ENCODE measurements at regions not wholly inside any gene's neighbourhood (a gene's known extent, or its start where the extent isn't known, plus 50 kb on each side); places are given as distances from the start of the nearest gene placed in this dataset.
"Not testable (repeated sequence)": the region's sequence is repeated elsewhere in the genome, so short reads cannot be mapped to it uniquely, and the experiment has no call there.

DNA sequence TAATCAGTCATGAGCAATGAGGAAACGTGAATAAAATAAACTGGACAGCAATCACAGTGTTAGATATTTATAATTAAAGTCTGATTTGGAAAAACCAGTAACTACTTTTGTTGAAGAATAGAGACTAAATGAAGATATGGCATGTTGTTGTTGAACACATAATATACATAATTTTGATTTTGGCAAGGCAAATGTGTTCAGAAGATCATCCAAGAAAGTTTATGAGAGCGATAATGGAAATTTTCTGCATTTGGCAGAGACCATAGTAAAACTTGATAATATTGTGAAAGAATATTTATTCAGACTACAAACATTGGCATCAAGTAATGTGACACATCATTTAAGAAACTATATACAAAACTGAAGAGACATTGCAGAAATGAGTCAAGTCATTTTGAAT lies 620.7 kb downstream of the TMA16 start:
- DNase-seq: no peak

DNA sequence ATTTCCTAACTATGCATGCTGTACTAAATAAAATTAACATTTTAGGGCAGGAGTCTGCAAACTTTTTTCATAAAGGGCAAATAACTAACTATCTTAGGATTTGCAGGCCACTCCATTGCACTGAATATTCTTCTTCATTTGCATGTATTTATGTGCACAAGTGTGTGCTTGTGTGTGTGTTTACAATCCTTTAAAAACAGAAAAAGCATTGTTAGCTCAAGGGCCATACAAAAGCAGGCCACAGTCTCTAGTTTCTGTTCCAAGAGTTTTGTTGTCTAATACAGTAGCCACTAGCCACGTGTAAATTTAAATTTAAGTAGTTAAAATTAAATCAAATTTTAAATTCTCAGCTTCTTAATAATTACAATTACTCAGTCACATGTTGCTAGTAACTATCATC lies 621.8 kb downstream of the TMA16 start:
- no peak for DNase-seq

DNA sequence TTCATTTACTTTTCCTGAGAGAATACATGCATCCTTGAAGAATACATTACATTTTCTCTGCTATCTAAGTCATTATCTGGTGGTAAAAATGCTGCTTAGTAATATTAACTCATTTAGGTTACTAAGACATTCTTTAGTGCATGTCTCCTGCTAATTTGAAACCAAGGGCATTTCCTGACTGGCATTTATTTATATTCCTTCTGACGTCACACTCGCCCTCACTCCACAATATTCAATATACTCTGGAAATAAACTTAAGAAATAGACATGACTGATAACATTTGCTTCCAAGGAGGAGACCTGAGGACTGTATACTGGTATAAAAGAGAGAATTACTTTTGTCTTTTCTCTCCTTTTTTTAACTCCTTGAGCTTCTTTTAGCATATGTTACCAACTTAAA lies 619.5 kb upstream of the SMIM31 start:
- DNase-seq: no peak

DNA sequence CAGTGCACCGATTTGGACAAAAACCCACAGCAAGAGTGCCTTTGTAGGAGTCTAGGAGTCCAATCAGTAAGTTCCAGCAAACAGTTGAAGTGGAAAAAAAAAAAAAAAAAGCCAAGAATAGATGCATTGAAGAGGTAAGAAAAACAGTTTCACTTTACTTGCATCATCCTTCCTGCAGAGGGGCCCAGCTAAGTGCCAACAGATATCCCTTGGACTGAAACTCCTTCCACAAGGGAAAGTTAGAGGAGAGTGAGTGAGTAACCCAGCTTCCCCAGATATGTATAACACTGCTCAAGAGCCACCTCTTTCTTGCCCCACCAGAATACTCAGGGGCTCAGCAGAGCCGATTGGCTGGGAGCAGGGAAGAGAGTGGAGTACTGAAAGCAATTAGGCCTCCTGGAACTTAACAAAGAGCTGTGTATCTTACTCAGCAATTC lies 617.7 kb upstream of the SMIM31 start:
- no peak for DNase-seq

DNA sequence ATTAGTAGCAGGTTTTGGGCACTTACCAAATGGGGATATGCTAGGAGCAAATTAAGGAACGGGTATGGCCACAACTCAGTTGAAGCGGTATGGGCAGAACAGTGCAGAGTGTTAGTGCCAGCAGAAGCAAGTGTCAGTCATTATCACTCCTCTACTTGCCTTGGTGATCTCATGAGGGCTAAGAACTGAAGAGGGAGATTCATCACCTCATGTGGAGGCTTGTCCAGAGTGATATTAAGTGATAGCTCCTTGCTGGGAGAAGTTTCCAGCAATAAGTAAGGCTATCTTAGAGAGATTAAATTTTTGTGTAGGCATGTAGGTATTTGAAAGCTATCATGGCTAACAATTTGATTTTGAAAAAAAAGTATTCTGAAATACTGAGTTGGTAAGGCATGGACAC lies 615.4 kb upstream of the SMIM31 start:
- DNase-seq: no peak

DNA sequence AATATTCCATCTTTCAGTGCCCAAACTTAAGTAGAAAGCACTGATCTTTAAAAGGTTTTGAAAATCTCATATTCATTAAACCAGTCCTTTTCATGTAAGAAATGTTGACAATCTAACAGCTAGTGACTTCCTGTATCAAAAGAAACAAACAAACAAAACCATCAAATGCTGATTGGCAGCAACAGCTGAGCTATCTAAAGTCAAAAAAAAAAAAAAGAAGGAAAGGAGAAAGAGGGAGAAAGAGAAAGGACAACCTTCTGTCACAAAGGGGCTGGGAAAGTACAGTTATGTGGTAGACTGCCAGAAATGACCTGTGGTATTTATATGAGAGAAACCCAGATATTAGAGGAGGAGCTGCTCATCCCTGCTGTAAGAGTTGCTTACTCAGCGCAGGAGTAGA lies 614.6 kb upstream of the SMIM31 start:
- no peak for DNase-seq

DNA sequence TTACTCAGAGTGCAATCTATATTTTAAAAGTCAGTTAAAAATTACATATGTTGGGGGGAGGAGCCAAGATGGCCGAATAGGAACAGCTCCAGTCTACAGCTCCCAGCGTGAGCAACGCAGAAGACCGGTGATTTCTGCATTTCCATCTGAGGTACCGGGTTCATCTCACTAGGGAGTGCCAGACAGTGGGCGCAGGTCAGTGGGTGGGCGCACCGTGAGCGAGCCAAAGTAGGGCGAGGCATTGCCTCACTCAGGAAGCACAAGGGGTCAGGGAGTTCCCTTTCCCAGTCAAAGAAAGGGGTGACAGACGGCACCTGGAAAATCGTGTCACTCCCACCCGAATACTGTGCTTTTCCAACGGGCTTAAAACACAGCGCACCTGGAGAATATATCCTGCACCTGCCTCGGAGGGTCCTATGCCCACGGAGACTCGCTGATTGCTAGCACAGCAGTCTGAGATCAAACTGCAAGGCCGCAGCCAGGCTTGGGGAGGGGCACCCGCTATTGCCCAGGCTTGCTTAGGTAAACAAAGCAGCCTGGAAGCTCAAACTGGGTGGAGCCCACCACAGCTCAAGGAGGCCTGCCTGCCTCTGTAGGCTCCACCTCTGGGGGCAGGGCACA lies 612.1 kb upstream of the SMIM31 start:
- DNase-seq: not testable (repeated sequence)

DNA sequence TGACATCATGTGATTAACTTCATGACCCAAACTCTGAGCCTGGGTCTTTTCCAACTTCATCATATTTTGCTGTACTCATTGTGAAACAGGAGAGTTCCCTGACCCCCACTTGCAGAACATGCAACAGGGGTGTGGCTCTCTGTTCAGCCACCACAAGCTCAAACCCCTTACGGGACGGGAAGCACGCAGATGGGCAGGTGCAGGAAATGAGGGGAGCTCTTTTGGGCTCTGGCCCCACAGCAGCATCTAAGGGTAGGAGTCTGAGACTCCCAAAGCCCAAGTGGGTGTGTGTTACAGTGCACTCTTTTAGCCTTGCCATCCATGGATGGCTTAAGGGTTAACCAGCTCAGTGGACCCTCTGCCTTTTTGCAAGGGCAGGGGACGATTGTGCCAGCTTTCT lies 599.5 kb upstream of the SMIM31 start:
- DNase-seq: no peak

DNA sequence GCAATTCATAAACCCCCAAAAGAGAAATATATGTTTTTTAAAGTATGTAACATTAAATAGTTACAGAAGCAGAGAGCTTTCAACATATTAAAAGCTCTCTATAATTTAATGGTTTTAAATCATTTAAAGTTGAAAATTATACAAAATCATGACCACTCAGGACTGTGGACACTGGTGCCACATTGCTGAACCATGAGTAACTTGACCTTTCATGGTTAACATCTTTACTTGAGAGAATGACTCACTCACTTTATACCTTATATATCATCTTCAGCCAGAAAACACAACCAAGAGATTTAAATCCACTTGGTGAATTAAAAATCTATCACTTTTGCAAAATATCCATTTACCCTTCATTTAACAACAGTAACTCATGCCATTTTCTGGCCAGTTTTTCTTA lies 584.3 kb upstream of the SMIM31 start:
- DNase-seq: no peak

DNA sequence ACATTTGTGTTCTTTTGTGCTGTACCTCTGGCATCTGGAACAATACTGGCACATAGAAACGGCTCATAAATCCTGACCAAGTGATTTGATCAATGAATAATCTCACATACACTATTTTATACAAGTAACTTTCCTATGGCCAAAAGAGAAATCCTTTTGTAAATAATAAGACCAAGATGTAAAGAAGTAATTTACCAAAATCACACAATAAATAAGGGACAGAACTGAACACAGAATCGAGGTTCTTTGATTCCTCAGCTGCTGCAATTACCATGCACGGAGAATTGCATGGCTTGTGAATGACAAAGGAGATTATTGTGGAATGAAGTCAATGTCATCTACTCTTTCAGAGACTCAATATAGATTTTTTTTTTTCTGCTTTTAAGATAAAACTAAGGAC lies 576.8 kb upstream of the SMIM31 start:
- DNase-seq: no peak

DNA sequence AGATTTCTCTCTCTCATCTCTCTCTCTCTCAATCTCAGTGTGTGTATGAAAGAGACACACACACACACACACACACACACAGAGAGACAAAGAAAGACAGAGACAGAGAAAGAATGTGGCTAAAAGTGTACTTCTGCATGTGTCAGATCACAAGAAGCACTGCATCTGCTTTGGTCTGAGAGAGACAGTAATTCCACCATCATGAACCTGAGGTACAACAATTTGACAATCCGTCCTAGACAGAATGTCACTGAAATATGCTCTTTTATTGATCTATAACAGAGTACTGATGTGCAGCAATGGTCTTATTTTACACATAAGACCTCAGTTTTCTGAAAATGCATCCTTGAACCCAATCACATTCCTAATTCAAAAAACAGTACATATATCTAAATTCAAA lies 576.2 kb upstream of the SMIM31 start:
- DNase-seq: no peak

DNA sequence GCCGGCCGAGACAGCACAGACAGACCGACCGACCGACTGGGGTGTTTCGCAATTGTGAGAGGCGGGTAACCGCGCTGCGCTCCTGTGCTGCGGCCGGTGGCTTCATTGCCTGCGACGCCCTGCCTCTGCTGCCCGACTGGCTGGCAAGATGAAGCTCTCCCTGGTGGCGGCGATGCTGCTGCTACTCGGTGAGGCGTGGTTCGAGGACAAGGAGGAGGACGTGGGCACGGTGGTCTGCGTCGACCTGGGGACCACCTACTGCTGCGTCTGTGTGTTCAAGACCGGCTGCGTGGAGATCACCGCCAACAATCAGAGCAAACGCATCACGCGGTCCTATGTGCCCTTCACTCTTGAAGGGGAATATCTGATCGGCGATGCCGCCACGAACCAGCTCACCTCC lies 565.7 kb upstream of the SMIM31 start:
- DNase-seq: no peak

DNA sequence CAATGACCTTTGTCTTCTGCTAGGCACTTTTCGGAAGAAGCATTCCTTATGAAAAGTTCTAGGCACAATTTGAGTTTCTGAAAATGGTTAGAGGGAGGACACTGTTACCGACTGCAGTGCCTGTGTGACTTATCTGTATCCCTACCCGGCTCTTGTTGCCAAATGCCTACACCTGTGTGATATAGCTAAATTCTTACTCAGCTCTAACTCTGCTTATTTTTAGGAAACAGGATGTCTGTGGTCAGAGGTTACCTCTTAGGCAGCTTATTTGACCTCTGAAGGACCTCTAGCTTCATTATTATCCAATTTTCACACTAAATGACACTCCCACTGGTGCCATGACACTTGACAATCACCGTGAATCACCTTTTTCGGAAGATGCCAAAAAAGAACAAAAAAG lies 561.1 kb upstream of the SMIM31 start:
- DNase-seq: no peak

DNA sequence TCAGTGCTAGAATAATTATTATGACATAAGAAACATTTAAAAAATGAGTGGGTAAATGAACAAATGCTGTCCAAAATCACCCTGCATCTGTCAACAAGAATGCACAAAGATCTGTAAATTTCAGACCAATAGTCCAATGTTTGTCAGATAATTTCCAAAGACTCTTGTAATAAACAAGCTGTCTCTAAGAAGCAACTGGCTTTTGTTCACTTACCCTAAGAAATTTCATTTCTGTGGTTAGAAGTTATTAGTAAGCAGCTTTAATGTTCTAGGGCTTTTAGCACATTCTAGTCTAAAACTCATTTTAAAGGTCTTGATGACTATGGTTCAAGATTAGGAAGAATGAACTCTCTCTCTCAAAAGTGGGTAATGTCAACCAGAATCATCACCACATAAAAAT lies 560.3 kb upstream of the SMIM31 start:
- DNase-seq: no peak

DNA sequence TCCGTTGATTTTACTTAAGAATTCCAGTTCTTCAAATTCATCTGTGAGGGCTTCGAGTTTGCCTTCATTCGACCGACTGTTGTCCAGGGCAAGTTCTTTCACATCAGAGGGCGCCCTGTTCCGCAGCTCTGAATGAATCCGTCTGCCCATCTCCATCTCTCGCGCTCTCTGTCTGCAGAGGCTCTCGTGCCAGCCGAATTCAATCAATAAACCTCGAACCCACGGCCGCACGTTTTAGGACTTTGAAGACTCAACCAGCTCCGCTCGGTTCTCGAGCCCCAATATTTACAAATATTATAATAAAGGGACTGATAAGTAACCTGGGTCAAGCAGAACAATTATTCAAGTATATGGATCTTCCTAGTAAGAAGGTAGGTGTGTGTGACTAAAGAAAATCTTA lies 556.4 kb upstream of the SMIM31 start:
- DNase-seq: no peak

DNA sequence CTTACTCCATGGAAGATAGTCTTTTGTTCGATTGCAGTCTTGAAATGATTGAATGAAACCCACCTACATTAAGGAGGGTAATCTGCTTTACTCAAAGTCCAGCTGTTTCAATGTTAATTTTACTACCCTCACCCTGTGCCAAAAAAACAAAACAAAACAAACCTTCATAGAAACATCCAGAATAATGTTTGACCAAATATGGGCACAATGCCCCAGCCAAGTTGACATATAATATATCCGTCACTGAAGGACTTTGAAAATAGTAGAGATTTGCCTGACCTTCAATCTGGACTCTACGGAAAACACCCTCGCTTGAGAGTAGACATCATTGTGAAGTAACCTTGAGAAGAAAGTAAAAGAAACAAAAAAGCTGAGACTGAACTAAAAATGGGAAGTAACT lies 550.5 kb upstream of the SMIM31 start:
- DNase-seq: no peak

DNA sequence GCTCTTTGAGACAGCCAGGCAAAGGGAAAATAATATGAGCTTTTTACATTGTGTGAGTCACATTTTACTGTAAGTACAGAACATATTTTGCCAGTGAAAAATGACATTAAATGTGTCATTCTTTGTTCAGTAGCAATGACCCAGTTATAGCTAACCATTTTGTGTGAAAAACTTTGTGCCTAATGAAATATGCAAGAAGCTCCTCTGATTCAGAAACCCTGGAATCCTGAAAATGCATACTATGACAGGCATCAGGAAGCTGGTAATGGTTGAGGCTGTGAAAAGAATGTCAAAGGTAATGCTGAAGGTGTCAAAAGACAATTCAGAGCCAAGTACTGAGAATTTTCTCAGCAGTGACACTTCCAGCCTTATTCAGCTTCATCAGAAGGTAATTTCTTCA lies 549.5 kb upstream of the SMIM31 start:
- no peak for DNase-seq

DNA sequence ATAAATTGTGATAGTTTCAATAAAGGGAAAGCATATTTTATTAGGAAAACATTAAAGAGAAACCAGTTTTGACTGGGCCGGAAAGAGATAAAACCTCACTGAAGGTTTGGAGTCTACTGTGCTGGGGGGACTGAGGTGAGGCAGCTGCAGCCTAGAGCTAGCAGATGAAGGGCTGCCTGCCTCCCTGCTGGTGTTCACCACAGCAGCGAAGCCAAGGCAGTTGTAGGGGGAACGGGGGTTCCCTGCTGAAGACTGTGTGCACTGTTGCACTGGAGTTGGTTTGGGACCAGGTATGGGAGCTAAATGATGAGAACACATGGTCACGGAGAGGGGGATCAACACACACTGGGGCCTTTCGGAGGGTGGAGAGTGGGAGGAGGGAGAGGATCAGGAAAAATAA lies 546.5 kb upstream of the SMIM31 start:
- DNase-seq: no peak

DNA sequence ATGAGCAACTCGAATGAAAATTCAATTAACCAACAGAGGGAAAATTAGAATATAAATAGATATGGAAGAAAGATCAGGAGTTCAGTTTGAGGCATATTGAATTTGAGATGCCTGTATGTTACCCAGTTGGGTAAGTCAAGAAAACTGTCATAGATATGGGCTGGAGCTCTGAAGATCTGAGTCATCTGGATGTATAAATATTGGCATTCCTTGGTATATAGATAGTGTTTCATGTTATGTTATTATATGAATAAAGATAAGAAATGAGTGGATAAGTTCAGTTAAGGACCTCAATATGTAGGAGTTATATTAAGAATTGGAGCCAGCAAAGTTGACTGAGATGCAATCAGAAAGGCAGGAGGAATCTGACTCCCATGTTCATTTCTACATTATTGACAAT lies 543.6 kb upstream of the SMIM31 start:
- no peak for DNase-seq

DNA sequence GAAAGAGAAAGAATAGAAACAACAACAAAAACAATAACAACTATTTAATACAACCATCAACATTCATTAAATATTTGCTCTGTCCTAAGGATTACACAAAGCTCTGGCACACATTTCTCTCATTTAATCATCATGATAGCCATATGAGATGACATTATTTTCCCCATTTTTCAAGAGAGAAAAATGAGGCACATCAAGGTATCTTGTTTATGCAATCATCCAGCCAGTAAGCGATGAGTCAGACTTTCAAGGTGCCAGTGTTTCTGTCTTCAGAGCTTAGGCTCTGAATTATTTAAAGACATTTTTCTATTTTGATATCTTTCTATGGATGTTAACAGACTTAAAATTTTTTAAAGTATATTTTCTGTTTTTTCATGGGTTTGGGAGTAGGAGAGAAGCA lies 541.8 kb upstream of the SMIM31 start:
- no peak for DNase-seq

DNA sequence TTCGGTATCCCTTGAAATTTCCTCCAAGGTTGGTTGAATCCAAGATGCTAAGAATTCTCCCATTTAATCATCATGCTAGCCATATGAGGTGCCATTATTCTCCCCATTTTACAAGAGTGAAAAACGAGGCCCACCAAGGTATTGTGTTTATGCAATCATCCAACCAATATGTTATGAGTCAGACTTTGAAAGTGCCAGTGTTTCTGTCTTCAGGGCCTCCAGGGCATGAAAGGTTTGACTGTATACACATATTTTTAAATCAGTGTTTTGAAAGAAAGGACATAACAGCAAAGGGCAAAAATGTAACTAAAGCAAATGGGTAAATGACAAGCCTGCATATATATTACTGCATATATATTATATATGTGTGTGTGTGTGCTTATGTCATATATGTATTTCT lies 541.2 kb upstream of the SMIM31 start:
- DNase-seq: no peak

DNA sequence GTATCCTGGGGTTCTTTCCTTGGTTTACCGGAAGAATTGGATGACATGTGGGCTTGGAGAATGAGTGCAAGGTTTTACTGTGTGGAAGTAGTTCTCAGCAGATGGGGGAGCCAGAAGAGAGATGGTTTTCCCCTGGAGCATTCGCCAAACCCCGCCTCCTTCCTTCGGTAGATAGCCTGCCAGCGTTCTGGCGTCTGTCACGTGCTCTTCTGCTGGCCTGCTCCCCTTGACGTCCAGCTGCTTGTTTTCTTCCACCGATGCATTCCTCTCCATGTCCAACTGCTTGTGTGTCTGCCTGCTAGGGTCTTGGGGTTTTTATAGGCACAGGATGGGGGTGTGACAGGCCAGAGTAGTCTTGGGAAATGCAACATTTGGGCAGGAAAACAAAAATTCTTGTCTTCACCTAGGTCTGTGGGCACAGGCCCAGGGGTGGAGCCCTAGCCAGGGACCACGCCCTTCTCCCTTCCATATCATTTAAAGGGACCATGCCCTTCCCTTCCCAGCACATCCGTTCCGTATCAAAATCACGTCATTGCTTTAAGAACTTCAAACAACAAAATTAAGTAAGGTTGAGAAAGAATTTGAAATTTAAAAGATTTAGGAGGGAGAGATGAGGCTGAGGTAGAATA lies 538.7 kb upstream of the SMIM31 start:
- no peak for DNase-seq

DNA sequence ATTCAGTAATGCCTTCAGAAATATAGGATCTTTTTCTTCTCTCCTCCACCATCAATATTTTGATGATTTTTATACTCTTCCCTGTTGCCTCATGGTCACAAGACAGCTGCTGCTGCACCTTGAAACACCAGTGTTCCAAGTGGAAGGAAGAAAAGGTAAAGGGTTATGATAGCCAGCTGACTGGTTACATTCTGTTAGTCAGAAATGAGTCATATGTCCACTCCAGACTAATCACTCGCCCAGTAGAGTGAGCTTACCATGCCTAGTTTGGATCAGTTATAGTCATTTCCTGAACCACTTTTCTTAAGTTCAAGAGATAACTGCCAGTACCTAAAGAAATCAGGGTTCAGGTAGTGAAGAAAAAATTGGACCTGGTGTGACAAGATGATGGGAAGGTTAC lies 532.3 kb upstream of the SMIM31 start:
- DNase-seq: no peak

DNA sequence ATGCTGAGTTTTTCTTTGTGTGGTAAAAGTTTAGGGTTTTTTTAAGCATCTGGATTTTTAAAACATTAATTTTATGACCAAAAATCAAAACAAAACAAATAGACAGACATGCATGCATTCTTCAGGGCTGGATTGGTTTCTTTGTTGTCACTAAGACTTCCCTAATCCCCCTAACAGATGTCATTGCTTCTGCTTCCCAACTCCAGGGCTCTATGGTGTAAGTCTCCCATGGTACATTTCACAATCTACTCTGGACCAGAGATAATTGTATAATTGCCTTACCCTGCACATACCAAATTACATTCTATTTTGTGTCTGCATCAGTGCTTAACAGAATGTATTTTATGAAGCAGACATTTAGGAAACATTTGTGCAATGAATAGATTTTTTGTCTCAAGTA lies 529.1 kb upstream of the SMIM31 start:
- no peak for DNase-seq

DNA sequence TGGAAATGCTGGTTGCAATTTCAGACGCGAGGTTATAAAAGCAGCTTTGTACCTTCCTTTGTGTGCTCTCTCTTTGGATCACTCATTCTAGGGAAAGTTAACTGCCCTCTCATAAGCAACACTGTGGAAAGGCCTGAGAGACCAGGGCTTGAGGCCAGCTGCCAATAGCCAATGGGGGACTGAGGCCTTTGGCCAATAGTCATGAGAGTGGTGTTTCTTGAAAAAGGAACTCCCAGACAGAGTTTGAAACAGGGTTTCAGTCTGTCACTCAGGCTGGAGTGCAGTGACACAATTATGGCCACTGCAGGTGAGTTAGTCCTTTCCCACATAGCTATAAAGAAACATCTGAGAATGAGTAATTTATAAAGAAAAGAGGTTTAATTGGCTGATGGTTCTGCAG lies 524.7 kb upstream of the SMIM31 start:
- DNase-seq: no peak
